Germinal center (tissue), 1 donor: ENCODE measurements at regions not wholly inside any gene's neighbourhood (a gene's known extent, or its start where the extent isn't known, plus 50 kb on each side); places are given as distances from the start of the nearest gene placed in this dataset.

Source experiments
- DNase-seq: peaks from one replicate; pipeline ENCODE4 v3.0.0; 2012; ENCODE audit warnings: mixed read lengths, low spot score

- no peak for DNase-seq
Measured at GRCh38 chr2:53445383-53446070, 322.1 kb upstream of the CHAC2 start.

GRCh38 chr2:53442783-53443182 is 324.8 kb upstream of the CHAC2 start:
- DNase-seq = no peak

- no peak for DNase-seq
Measured at GRCh38 chr2:53442093-53442492, 325.5 kb upstream of the CHAC2 start.

GRCh38 chr2:53438692-53439091 is 328.9 kb upstream of the CHAC2 start:
- no peak for DNase-seq

- no peak for DNase-seq
Measured at GRCh38 chr2:53438100-53438499, 329.5 kb upstream of the CHAC2 start.

- no peak for DNase-seq
Measured at GRCh38 chr2:53437371-53437770, 330.2 kb upstream of the CHAC2 start.

- no peak for DNase-seq
Measured at GRCh38 chr2:53436882-53437281, 330.7 kb upstream of the CHAC2 start.

GRCh38 chr2:53435610-53436009 is 332.0 kb upstream of the CHAC2 start:
- DNase-seq = no peak

GRCh38 chr2:53434466-53434865 is 333.1 kb upstream of the CHAC2 start:
- no peak for DNase-seq

- no peak for DNase-seq
Measured at GRCh38 chr2:53432936-53433335, 334.7 kb upstream of the CHAC2 start.

- DNase-seq = no peak
Measured at GRCh38 chr2:53429901-53430300, 337.7 kb upstream of the CHAC2 start.

GRCh38 chr2:53424902-53425301 is 342.7 kb upstream of the CHAC2 start:
- peak; percentile 12 for DNase-seq

GRCh38 chr2:53423465-53423864 is 344.1 kb upstream of the CHAC2 start:
- DNase-seq = no peak

- peak; percentile 31 for DNase-seq
Measured at GRCh38 chr2:53422979-53423378, 344.6 kb upstream of the CHAC2 start.

- no peak for DNase-seq
Measured at GRCh38 chr2:53417385-53417784, 350.2 kb upstream of the CHAC2 start.

- DNase-seq = no peak
Measured at GRCh38 chr2:53407363-53408080, 360.1 kb upstream of the CHAC2 start.

GRCh38 chr2:53403792-53404413 is 363.7 kb upstream of the CHAC2 start:
- no peak for DNase-seq

GRCh38 chr2:53397085-53397484 is 370.5 kb upstream of the CHAC2 start:
- DNase-seq = no peak

GRCh38 chr2:53381271-53381670 is 386.3 kb upstream of the CHAC2 start:
- DNase-seq = no peak

- DNase-seq = no peak
Measured at GRCh38 chr2:53379547-53379946, 388.1 kb upstream of the CHAC2 start.

GRCh38 chr2:53378791-53379190 is 388.8 kb upstream of the CHAC2 start:
- no peak for DNase-seq

GRCh38 chr2:53373126-53373525 is 394.5 kb upstream of the CHAC2 start:
- no peak for DNase-seq

- DNase-seq = no peak
Measured at GRCh38 chr2:53366543-53366942, 401.1 kb upstream of the CHAC2 start.
